ENCODE measurements at regions not wholly inside any gene's neighbourhood (a gene's known extent, or its start where the extent isn't known, plus 50 kb on each side); places are given as distances from the start of the nearest gene placed in this dataset.

GRCh38 chr5:2680979-2681378 lies 70.5 kb downstream of the IRX2 start:
- TF ChIP-seq CTCF (IDR thresholded peaks at IDR 0.05), result no peak
- H3K36me3 Mint-ChIP-seq (ENCODE audit: low read depth), result no peaks in the 10 kb centered on the region
- no peak for DNase-seq
- peaks cover 35% of the 10 kb centered on the region for H3K27me3 Mint-ChIP-seq (ENCODE audit: low read depth, poor library complexity)
- H3K4me3 Mint-ChIP-seq, result no peak overlapping the region
- peaks cover 7% of the 10 kb centered on the region for H3K9me3 Mint-ChIP-seq
- no peaks in the 10 kb centered on the region for H3K4me1 Mint-ChIP-seq
- no peak overlapping the region for H3K27ac Mint-ChIP-seq

GRCh38 chr5:2677689-2678088 lies 73.8 kb downstream of the IRX2 start:
- no peak for TF ChIP-seq CTCF (IDR thresholded peaks at IDR 0.05)
- Mint-ChIP-seq H3K4me1 (peaks cover 7% of the 10 kb centered on the region), H3K9me3 (peaks cover 12% of the 10 kb centered on the region), H3K4me3 (no peak overlapping the region), H3K36me3 (ENCODE audit: low read depth) (no peaks in the 10 kb centered on the region), H3K27me3 (ENCODE audit: low read depth, poor library complexity) (peaks cover 25% of the 10 kb centered on the region), H3K27ac (no peak overlapping the region)
- DNase-seq, result no peak

GRCh38 chr5:2675548-2675947 lies 75.9 kb downstream of the IRX2 start:
- peaks cover 7% of the 10 kb centered on the region for H3K4me1 Mint-ChIP-seq
- H3K9me3 Mint-ChIP-seq, result peaks cover 12% of the 10 kb centered on the region
- no peak for DNase-seq
- peak overlapping the region; percentile 39 for H3K27ac Mint-ChIP-seq
- no peak for TF ChIP-seq CTCF (IDR thresholded peaks at IDR 0.05)
- H3K4me3 Mint-ChIP-seq, result no peak overlapping the region
- H3K27me3 Mint-ChIP-seq (ENCODE audit: low read depth, poor library complexity), result peaks cover 27% of the 10 kb centered on the region
- no peaks in the 10 kb centered on the region for H3K36me3 Mint-ChIP-seq (ENCODE audit: low read depth)

- Mint-ChIP-seq H3K27me3 (ENCODE audit: low read depth, poor library complexity) (peaks cover 23% of the 10 kb centered on the region), H3K4me3 (no peak overlapping the region), H3K9me3 (peaks cover 12% of the 10 kb centered on the region), H3K4me1 (peaks cover 7% of the 10 kb centered on the region), H3K27ac (no peak overlapping the region), H3K36me3 (ENCODE audit: low read depth) (no peaks in the 10 kb centered on the region)
- TF ChIP-seq CTCF (IDR thresholded peaks at IDR 0.05), result no peak
- no peak for DNase-seq
Observed at GRCh38 chr5:2674456-2674855, 77.0 kb downstream of the IRX2 start.

GRCh38 chr5:2670940-2671339 lies 80.5 kb downstream of the IRX2 start:
- Mint-ChIP-seq H3K27ac (no peak overlapping the region), H3K36me3 (ENCODE audit: low read depth) (no peaks in the 10 kb centered on the region), H3K4me1 (peaks cover 16% of the 10 kb centered on the region), H3K27me3 (ENCODE audit: low read depth, poor library complexity) (peaks cover 16% of the 10 kb centered on the region), H3K9me3 (peaks cover 4% of the 10 kb centered on the region), H3K4me3 (no peak overlapping the region)
- TF ChIP-seq CTCF (IDR thresholded peaks at IDR 0.05), result no peak
- DNase-seq, result no peak

- no peak for TF ChIP-seq CTCF (IDR thresholded peaks at IDR 0.05)
- no peak overlapping the region for H3K27ac Mint-ChIP-seq
- H3K27me3 Mint-ChIP-seq (ENCODE audit: low read depth, poor library complexity), result peaks cover 15% of the 10 kb centered on the region
- H3K4me3 Mint-ChIP-seq, result no peak overlapping the region
- H3K9me3 Mint-ChIP-seq, result no peaks in the 10 kb centered on the region
- DNase-seq, result no peak
- H3K36me3 Mint-ChIP-seq (ENCODE audit: low read depth), result no peaks in the 10 kb centered on the region
- H3K4me1 Mint-ChIP-seq, result peaks cover 13% of the 10 kb centered on the region
Observed at GRCh38 chr5:2669913-2670312, 81.6 kb downstream of the IRX2 start.
